ENCODE measurements at regions not wholly inside any gene's neighbourhood (a gene's known extent, or its start where the extent isn't known, plus 50 kb on each side); places are given as distances from the start of the nearest gene placed in this dataset.

DNA sequence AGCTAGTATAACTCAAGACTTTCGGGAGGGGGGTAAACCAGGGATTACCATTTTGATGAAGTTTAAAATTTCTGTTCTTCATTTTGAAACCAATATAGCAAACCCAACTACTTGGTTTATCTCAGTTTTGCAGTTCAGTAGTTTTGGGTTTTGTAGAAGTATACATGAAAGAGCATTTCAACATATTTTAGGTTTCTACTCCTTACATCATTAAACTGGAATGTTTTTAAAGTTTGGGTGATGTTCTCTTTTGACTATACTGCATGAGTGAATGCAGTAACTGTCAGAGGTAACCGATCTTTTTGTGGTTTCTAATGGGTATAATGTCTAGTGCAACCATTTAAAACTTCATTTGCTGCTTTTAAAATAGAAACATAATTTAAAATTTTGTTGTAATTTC lies 248.3 kb upstream of the MAD2L1 start:
- H3K79me1 ChIP-seq (ENCODE audit: insufficient read depth, low read depth, low read length, poor library complexity, severe bottlenecking), result no peaks in the 10 kb centered on the region
- H3K36me3 Mint-ChIP-seq (ENCODE audit: insufficient read depth in 1 of 3, low read depth in 3 of 3), result peaks cover 0 to 6% (median 4%) of the 10 kb centered on the region in 3 experiments; a peak in 4 of 7 replicates
- no peak overlapping the region for H2AFZ ChIP-seq (ENCODE audit: low read length)
- H3K9me3 ChIP-seq (ENCODE audit: control insufficient read depth, low read depth, low read length), result no peaks in the 10 kb centered on the region
- DNase-seq, result no peak
- H3K27ac Mint-ChIP-seq, result no peak overlapping the region
- H2BK15ac ChIP-seq (ENCODE audit: low read depth, low read length), result no peak overlapping the region
- no peak overlapping the region for H4K91ac ChIP-seq (ENCODE audit: insufficient read length, low read depth, low read length)
- H3K79me2 ChIP-seq (ENCODE audit: insufficient read depth, low read length), result no peaks in the 10 kb centered on the region
- H3K4me1 Mint-ChIP-seq, result no peaks in the 10 kb centered on the region
- no peak overlapping the region for H2BK20ac ChIP-seq (ENCODE audit: low read depth, low read length, poor library complexity, severe bottlenecking)
- no peak overlapping the region for H2BK120ac ChIP-seq (ENCODE audit: low read depth, low read length, poor library complexity, severe bottlenecking)
- H3K23me2 ChIP-seq (ENCODE audit: insufficient read length, low read depth, low read length, poor library complexity, severe bottlenecking), result no peaks in the 10 kb centered on the region
- no peak overlapping the region for H3K18ac ChIP-seq (ENCODE audit: insufficient read length, low read depth, low read length)
- TF ChIP-seq, protein P1, sequence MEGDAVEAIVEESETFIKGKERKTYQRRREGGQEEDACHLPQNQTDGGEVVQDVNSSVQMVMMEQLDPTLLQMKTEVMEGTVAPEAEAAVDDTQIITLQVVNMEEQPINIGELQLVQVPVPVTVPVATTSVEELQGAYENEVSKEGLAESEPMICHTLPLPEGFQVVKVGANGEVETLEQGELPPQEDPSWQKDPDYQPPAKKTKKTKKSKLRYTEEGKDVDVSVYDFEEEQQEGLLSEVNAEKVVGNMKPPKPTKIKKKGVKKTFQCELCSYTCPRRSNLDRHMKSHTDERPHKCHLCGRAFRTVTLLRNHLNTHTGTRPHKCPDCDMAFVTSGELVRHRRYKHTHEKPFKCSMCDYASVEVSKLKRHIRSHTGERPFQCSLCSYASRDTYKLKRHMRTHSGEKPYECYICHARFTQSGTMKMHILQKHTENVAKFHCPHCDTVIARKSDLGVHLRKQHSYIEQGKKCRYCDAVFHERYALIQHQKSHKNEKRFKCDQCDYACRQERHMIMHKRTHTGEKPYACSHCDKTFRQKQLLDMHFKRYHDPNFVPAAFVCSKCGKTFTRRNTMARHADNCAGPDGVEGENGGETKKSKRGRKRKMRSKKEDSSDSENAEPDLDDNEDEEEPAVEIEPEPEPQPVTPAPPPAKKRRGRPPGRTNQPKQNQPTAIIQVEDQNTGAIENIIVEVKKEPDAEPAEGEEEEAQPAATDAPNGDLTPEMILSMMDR (conservative IDR thresholded peaks at IDR 0.05), result no peak
- no peak overlapping the region for H3K56ac ChIP-seq (ENCODE audit: insufficient read length, low read depth, low read length)
- no peak overlapping the region for H3K14ac ChIP-seq (ENCODE audit: insufficient read depth, low read length)
- H2AK5ac ChIP-seq (ENCODE audit: insufficient read length, low read length), result no peak overlapping the region
- H3K4me3 Mint-ChIP-seq, result no peak overlapping the region
- H3K27ac ChIP-seq (ENCODE audit: insufficient read length, low read depth, low read length), result no peak overlapping the region
- no peak overlapping the region for H3K4ac ChIP-seq (ENCODE audit: low read depth, low read length)
- no peaks in the 10 kb centered on the region for H3K27me3 Mint-ChIP-seq (ENCODE audit: low read depth)
- no peak overlapping the region for H2BK12ac ChIP-seq (ENCODE audit: insufficient read length, low read depth, low read length)
- no peak overlapping the region for H4K8ac ChIP-seq (replicated peaks; ENCODE audit: insufficient read length, low read depth, low read length)
- no peak overlapping the region for H3T11ph ChIP-seq (ENCODE audit: low read length)
- H3K23ac ChIP-seq (ENCODE audit: insufficient read length, low read depth, low read length), result no peak overlapping the region
- WGBS (ENCODE audit: extremely low coverage, insufficient read length, low lambda C conversion rate), result no CpG with 5 or more reads among the region's 2 CpGs
- H3K9ac ChIP-seq (ENCODE audit: extremely low read depth, insufficient read length, low read length), result no peak overlapping the region
- peaks cover 7 to 9% of the 10 kb centered on the region in 2 experiments for H3K9me3 Mint-ChIP-seq
- no peaks in the 10 kb centered on the region for H3K27me3 ChIP-seq (ENCODE audit: insufficient read depth, low read length)
- H3K4me2 ChIP-seq (ENCODE audit: insufficient read depth, insufficient read length, low read length), result no peak overlapping the region
- H4K5ac ChIP-seq (ENCODE audit: insufficient read length, low read depth, low read length), result no peak overlapping the region
- no peaks in the 10 kb centered on the region for H4K20me1 ChIP-seq (ENCODE audit: control insufficient read depth, insufficient read depth, insufficient read length)
- no peak overlapping the region for H2BK5ac ChIP-seq (ENCODE audit: insufficient read length, low read length)
- H3K4me1 ChIP-seq (ENCODE audit: insufficient read depth, low read length), result no peaks in the 10 kb centered on the region

Measured in H9 (cell line).